Colonic mucosa (tissue), 4 donors: ENCODE measurements at regions not wholly inside any gene's neighbourhood (a gene's known extent, or its start where the extent isn't known, plus 50 kb on each side); places are given as distances from the start of the nearest gene placed in this dataset.
A peak's percentile ranks its signal among the peaks of the same experiment; 100 is the strongest.

Source experiments
- DNase-seq: peaks from one replicate; pipeline ENCODE4 v3.0.0-alpha.2; 2020
- H3K27ac ChIP-seq: fragments of 200-600 bp; one replicate; pipeline ENCODE4 v1.8.0; 2021
- H3K27me3 ChIP-seq: fragments of 200-600 bp; one replicate; pipeline ENCODE4 v1.8.0; 2021
- H3K36me3 ChIP-seq: fragments of 200-600 bp; one replicate; pipeline ENCODE4 v1.8.0; 2021
- H3K4me1 ChIP-seq: fragments of 200-600 bp; one replicate; pipeline ENCODE4 v1.8.0; 2021; ENCODE audit warnings: mild to moderate bottlenecking
- H3K4me3 ChIP-seq: fragments of 200-600 bp; one replicate; pipeline ENCODE4 v1.8.0; 2021
- H3K9ac ChIP-seq, 2 donors: one replicate each; pipeline ENCODE4 v1.7.0; 2013; ENCODE audit warnings: control low read depth in 2 of 2, low read depth in 2 of 2, low read length in 2 of 2
- H3K9me3 ChIP-seq: fragments of 200-600 bp; one replicate; pipeline ENCODE4 v1.8.0; 2021
- CTCF ChIP-seq: fragments of 200-600 bp; IDR thresholded peaks from one replicate; pipeline ENCODE4 v1.8.0; 2022; ENCODE audit warnings: antibody characterized with exemption, mild to moderate bottlenecking
- intact Hi-C: fragments of 100-400 bp; cut with DNase I; formaldehyde crosslinking; loops from one replicate; pipeline ENCODE4 v1.14.1; 2022
- donor health status: healthy.
- donor health status: DM: no; HTN: no; CAD: no.
- donor health status: DM: no; HTN: no; CAD: no.

- Histone ChIP-seq H3K9ac (no peak overlapping the region), H3K4me3 (no peak overlapping the region), H3K4me1 (no peaks in the 10 kb centered on the region), H3K27me3 (no peaks in the 10 kb centered on the region), H3K9me3 (no peaks in the 10 kb centered on the region), H3K36me3 (no peaks in the 10 kb centered on the region), H3K27ac (no peak overlapping the region)
- intact Hi-C loops, result no loop called here
- no peak for DNase-seq
- TF ChIP-seq CTCF, result no peak
Observed at GRCh38 chr21:28110074-28110473, 882.6 kb downstream of the LTN1 start.

GRCh38 chr21:28106370-28106890 lies 886.2 kb downstream of the LTN1 start:
- TF ChIP-seq CTCF, result no peak
- Histone ChIP-seq H3K27ac (no peak overlapping the region), H3K9me3 (no peaks in the 10 kb centered on the region), H3K4me3 (no peak overlapping the region), H3K27me3 (no peaks in the 10 kb centered on the region), H3K9ac (no peak overlapping the region), H3K4me1 (no peaks in the 10 kb centered on the region), H3K36me3 (no peaks in the 10 kb centered on the region)
- no peak for DNase-seq
- intact Hi-C loops, result no loop called here

- Histone ChIP-seq H3K9me3 (no peaks in the 10 kb centered on the region), H3K27ac (no peak overlapping the region), H3K4me3 (no peak overlapping the region), H3K4me1 (no peaks in the 10 kb centered on the region), H3K27me3 (no peaks in the 10 kb centered on the region), H3K9ac (no peak overlapping the region), H3K36me3 (no peaks in the 10 kb centered on the region)
- no peak for DNase-seq
- intact Hi-C loops, result no loop called here
- TF ChIP-seq CTCF, result no peak
Observed at GRCh38 chr21:28104346-28104745, 888.3 kb downstream of the LTN1 start.

GRCh38 chr21:28100366-28100765 lies 892.3 kb downstream of the LTN1 start:
- Histone ChIP-seq H3K9ac (no peak overlapping the region), H3K4me1 (no peaks in the 10 kb centered on the region), H3K27ac (no peak overlapping the region), H3K36me3 (no peaks in the 10 kb centered on the region), H3K27me3 (no peaks in the 10 kb centered on the region), H3K4me3 (no peak overlapping the region), H3K9me3 (no peaks in the 10 kb centered on the region)
- TF ChIP-seq CTCF, result no peak
- intact Hi-C loops, result no loop called here
- DNase-seq, result no peak

- H3K9ac ChIP-seq, result no peak overlapping the region
- no peaks in the 10 kb centered on the region for H3K9me3 ChIP-seq
- no peak for TF ChIP-seq CTCF
- no peak overlapping the region for H3K27ac ChIP-seq
- DNase-seq, result peak; percentile 25
- no peaks in the 10 kb centered on the region for H3K36me3 ChIP-seq
- H3K4me1 ChIP-seq, result no peaks in the 10 kb centered on the region
- H3K27me3 ChIP-seq, result no peaks in the 10 kb centered on the region
- intact Hi-C loops, result no loop called here
- no peak overlapping the region for H3K4me3 ChIP-seq
Observed at GRCh38 chr21:28099001-28099705, 893.5 kb downstream of the LTN1 start.
